HepG2 (cell line): ENCODE measurements at regions not wholly inside any gene's neighbourhood (a gene's known extent, or its start where the extent isn't known, plus 50 kb on each side); places are given as distances from the start of the nearest gene placed in this dataset.
"Not testable (repeated sequence)": the region's sequence is repeated elsewhere in the genome, so short reads cannot be mapped to it uniquely, and the experiment has no call there.

Experiments
- CBFB ChIP-seq: sonication (generic); formaldehyde crosslinking; IDR thresholded peaks from 2 replicates; pipeline ENCODE4 v1.4.0; 2020; ENCODE audit warnings: missing genetic modification reagents
- CC2D1A ChIP-seq: sonication (generic); formaldehyde crosslinking; IDR thresholded peaks from 2 replicates; pipeline ENCODE4 v1.8.1; 2023; ENCODE audit warnings: mild to moderate bottlenecking, missing genetic modification reagents
- CTCF ChIP-seq: sonication (generic); formaldehyde crosslinking; IDR thresholded peaks from 2 replicates; pipeline ENCODE4 v1.5.0; 2020; ENCODE audit warnings: mild to moderate bottlenecking, missing genetic modification reagents, moderate library complexity
- FOXM1 ChIP-seq: sonication (generic); formaldehyde crosslinking; IDR thresholded peaks from 2 replicates; pipeline ENCODE4 v1.5.0; 2020; ENCODE audit warnings: missing genetic modification reagents
- HMG20A ChIP-seq: IDR thresholded peaks from 2 replicates; pipeline ENCODE4 v1.6.1; 2016; ENCODE audit warnings: borderline replicate concordance
- IRF2 ChIP-seq: IDR thresholded peaks from 2 replicates; pipeline ENCODE4 v1.6.1; 2018; ENCODE audit warnings: missing genetic modification reagents, missing compliant biosample characterization
- POLR2AphosphoS2 ChIP-seq: IDR thresholded peaks from 2 replicates; pipeline ENCODE4 v1.6.1; 2011; ENCODE audit warnings: low read depth, low read length, improper control_type of control experiment
- POLR2AphosphoS5 ChIP-seq: IDR thresholded peaks from 2 replicates; pipeline ENCODE4 v1.6.1; 2012; ENCODE audit warnings: low read depth, low read length
- RCOR2 ChIP-seq: IDR thresholded peaks from 2 replicates; pipeline ENCODE4 v1.6.1; 2016; ENCODE audit warnings: missing biosample characterization, missing genetic modification reagents
- ZBTB34 ChIP-seq: sonication (generic); formaldehyde crosslinking; IDR thresholded peaks from 2 replicates; pipeline ENCODE4 v1.8.0; 2022; ENCODE audit warnings: mild to moderate bottlenecking, missing genetic modification reagents
- ZBTB4 ChIP-seq: sonication (generic); formaldehyde crosslinking; IDR thresholded peaks from 2 replicates; pipeline ENCODE4 v1.4.0; 2020; ENCODE audit warnings: missing genetic modification reagents, mild to moderate bottlenecking, borderline replicate concordance
- ZBTB8A ChIP-seq: sonication (generic); formaldehyde crosslinking; IDR thresholded peaks from 2 replicates; pipeline ENCODE4 v1.4.0; 2020; ENCODE audit warnings: mild to moderate bottlenecking, low read depth, missing genetic modification reagents, borderline replicate concordance
- ZNF441 ChIP-seq: sonication (generic); formaldehyde crosslinking; IDR thresholded peaks from 2 replicates; pipeline ENCODE4 v1.7.0; 2021; ENCODE audit warnings: missing genetic modification reagents, borderline replicate concordance

GRCh38 chr17:83173180-83173913 is 93.9 kb downstream of the METRNL start:
- TF ChIP-seq IRF2; ZBTB34 (CRISPR knock-in tag); CTCF (CRISPR knock-in tag); POLR2AphosphoS5; CC2D1A (CRISPR knock-in tag); ZNF441 (CRISPR knock-in tag); ZBTB8A (CRISPR knock-in tag); ZBTB4 (CRISPR knock-in tag); POLR2AphosphoS2; RCOR2 (CRISPR knock-in tag); HMG20A (CRISPR knock-in tag); FOXM1 (CRISPR knock-in tag); CBFB (CRISPR knock-in tag): not testable (repeated sequence)
